Activated T-helper 9 cell treated with anti-CD3 and anti-CD28 coated beads, Interleukin-2, amount 50 U/mL, for 16 hours (primary cell): ENCODE measurements at regions not wholly inside any gene's neighbourhood (a gene's known extent, or its start where the extent isn't known, plus 50 kb on each side); places are given as distances from the start of the nearest gene placed in this dataset.

Experiments
- DNase-seq: peaks from one replicate; pipeline ENCODE4 v3.0.0-alpha.2; 2020; ENCODE audit warnings: low read depth

DNA sequence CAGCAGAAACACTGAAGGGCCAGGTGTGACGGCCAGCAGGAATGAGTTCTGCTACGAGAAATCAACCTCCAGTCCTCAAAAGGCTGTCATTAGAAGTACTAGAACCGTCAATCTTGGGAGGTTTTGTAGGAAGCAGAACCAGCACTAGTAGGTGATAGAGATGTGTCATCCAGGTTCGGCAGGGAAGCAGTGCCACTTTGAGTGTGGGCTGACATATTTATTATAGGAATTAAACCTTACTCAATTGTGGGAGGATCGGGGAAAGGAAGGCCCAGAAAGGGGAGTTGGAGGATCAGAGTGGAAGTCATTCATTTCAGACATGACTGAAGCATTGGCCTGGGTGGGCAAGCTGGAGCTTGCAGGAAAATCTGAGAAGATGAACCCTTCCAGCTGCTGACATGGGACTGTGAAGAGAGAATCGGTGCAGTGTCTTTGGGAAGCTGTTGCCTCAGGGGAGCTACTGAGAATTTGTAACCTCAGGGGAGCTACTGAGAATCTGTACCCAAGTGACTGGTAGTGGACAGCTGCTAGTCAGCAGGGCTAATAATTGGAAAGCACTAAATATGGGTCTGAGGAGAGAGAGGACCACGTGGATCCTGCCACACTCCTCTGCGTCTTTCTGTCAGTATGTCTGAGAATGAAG lies 177.4 kb downstream of the SPRY1 start:
- DNase-seq = no peak

DNA sequence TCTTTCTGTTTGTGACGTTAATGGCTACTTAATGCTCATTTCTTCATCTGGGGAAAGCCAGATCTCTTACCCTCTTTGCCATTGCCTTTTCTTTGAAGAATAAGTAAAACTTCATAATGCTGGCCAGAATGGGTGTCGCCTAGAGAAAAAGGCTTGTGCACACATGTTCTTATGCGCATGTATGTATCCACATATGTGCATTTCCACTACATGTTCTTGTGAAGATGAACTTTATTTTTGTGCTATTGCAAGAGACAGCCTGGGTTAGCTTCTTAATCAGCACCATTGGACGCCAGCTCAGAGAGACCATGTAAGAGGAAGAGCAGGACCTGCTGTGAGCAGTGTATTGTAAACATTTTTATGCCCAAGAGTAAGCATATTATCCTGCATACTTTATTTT lies 178.7 kb downstream of the SPRY1 start:
- no peak for DNase-seq

DNA sequence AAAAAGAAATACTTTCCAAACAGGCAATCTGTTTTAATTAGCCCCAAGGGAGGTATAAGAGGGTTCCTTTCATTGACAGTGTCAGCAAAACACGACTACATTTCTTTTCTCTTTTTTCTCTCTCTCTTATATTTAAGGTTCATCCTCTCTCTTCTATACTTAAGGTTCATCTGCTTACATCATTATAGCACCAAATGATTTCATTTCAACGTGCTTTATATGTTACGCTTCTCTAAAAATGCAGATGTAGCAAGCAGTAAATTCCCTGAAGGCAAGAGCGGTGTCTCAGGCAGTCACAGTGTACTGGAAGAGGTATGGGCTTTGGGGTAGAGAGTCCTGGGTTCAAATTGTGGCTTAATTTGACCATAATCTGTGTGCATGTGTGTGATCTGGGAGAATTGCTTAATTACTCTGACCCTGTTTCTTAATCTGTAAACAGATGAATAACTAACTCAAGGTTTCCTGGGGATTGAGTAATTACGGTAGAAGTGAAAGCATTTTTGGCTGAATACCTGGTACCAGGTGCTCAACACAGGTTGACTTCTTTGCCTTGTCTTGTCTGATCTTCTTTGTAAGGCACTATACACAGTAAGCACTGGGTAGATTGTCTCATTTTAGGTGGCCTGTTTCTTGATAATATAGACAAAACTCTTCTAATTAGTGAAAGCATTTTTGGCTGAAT lies 180.8 kb downstream of the SPRY1 start:
- no peak for DNase-seq

DNA sequence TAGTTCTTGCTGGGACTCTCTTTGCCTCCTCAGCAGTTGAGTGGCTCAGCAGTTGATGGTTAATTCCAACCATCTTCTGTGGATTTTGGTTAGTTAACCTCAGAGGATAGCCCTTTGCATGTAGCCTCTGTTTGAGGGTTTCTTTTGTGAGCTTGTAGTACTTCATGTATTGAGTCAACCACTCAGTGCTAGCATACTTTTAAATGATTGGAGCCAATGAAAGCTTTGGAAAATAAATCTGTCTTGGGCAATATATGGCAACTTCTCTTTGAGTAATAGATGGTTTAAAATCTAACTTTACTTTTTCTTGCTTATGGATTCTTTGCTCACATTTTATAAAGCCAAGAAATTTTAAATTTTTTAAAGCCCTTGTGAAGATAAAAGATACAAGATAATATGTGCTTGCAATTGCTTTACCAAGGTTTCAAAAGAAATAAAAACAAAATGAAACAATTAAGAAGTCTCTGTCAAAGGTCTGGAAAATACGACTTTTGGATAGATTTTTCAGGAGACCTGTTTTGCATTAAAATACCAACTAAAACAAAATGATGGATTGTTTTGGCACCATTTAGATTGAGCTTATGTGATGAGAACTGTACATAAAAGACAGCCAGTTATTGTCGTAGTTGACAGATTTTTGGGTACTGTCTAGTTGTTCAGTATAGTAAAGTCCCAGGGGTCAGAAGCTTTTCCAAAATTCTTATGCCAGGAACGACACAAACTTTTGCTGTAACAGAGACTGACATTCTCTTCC lies 181.9 kb downstream of the SPRY1 start:
- no peak for DNase-seq

DNA sequence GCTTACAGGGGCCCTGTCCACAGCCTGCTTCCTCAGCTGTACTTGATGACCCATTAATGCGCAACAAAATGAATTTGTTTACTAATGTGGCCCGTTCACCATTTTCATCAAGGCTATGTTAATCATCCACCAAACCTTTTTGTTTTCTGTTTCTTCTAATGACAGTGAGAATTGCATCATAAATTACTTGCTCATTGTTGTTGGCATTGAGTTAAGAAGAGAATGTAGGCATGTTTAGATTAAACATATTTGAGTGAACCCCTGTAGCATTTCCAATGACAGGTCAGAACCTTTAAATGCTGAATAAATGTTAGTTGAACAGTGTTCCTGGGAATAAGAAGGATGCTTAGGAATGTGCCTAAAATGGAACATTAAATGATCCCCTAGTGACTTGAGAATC lies 183.4 kb downstream of the SPRY1 start:
- no peak for DNase-seq

DNA sequence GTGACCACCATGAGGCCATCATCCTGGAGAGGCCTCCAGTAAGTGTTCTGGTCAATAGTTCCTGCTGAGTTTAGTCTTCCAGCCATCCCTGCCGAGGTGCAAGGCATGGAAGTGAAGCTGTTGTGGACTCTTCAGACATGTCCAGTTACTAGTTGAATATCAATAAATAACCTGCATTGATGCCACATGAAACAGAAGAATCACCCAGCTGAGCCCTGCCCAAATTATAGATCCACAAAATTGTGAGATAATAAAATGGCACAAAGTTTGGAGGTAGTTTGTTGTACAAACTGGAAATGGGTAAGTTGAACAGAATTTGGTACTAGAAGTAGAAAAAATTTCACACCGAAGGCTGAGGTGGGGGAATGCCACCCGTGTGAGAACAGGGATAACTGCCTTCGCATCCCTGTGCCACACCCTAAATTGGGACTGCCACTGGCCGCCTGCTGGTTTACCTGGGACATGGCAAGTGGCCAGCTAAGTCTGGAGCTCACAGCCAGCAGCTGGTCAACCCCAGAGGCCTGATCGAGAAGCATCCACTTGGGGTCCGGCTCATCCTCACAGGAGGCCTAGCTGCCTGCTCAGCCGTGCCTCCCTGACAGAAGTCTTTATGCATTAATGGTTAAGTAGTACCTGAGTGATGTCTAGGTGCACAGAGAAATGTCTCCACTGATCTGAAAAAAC lies 184.5 kb downstream of the SPRY1 start:
- no peak for DNase-seq

DNA sequence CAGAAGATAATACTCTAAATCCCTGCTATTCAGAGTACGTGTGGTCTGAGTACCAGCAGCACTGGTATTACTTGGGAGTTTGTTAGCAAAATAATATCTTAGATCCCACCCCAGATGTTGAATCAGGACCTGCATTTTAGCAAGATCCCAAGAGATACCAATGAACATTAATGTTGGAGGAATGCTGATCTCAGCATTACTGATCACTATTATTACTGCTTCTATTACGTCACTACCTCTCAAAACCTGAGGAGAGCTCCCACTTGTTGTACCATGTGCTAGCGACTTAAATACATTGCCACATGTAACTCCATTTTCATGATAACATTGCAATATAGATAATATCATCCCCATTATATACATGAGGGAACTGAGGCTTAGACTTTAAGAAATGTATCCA lies 185.2 kb downstream of the SPRY1 start:
- DNase-seq = no peak

DNA sequence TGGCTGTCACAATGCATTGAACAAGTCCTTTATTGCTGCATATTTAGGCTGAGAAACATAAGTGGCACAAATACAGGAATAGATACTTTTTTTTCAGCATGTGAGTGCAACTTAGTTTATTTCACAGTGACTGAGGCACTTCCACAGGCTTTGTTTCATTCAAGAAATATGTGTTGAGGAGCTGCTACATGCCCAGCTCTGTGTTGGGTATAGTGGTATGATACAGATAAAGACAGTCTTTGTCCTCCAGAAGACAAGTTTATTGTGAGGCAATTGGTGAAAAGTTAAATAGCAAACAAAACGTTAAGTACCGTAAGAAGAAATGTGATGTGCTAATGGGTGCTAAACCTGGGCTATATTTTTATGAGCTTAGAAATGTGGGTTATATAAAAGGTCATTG lies 186.4 kb downstream of the SPRY1 start:
- DNase-seq = no peak

DNA sequence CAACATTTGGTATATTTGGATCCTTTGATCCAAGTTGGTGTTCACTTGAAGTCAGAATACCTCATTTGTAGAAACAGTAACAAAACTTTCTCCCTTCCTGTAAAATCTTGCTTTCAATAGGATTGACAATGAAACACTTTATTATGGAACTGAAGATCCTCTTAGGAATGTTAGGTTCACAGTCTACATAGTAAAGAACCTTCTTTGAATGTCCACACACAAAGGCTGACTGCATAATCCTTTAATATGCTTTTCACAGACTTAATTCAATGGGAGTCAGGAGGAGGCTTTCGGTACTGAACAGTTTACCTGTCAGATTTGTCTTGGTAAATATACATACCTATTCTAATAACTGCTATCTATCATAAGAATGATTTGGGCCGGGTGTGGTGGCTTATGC lies 188.5 kb downstream of the SPRY1 start:
- no peak for DNase-seq

DNA sequence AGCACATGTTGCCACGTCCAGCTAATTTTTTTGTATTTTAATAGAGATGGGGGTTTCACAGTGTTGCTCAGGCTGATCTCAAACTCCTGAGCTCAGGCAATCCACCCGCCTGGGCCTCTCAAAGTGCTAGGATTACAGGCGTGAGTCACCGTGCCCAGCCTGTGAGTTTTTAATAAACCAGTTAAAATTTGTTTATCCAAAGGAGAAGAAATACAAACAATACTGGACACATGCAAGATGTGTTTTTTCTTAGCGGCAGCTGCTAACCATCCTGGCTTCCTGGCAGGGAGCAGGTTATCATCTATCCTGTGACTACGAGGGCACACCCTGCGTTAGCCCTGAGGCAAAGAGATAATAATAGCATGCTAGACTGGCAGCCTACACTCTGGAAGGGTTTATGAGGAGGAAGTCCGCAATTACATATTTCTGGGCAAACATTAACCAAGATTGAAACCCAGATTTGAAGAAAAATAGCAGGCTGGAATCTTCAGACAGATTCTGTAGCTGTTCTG lies 191.4 kb downstream of the SPRY1 start:
- DNase-seq = no peak

DNA sequence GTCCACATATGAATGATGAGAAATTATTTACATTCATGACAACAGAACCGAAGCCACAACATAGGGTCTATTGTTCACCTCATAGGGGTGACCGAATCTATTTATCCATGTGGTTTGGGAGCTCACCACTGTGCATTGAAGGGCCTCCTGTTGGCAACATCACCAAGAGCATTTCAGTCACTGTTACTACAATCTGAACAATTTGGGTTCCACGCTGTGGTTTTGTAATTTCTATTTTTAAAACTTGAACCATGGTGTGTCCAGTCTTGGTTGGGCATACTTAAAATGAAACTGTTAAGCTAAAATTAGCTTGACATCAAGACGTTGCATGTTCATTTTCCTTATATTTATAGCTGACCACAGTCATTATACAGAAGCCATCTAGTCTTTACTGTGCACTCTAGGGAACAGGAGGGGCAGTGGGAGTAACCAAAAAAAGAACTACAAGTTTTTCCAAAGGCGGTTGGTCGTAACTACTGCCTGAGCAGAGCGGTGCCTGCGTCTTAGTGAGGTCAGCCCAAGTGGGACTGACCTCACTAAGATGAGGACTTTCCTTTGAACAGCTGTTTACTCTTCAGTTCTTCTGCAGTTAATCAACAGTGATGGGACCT lies 192.1 kb downstream of the SPRY1 start:
- DNase-seq = no peak

DNA sequence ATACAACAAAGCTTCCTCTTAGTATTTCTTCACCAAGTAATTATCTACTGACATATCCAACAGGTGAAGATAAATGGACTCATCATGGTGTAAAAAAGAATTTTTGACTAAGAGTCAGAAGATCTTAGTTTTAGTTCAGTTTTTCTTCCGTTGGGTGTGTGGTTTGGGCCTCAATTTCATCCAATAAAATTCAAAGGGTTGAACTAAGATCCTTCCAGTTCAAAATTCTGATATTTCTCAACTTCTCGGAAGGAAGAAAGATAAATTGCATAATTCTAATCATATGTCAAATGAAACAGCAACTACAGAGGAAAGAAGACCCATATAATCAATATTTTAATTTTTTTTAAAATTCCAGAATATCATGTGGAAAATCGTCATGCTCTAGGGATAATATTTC lies 192.7 kb downstream of the SPRY1 start:
- DNase-seq = no peak

DNA sequence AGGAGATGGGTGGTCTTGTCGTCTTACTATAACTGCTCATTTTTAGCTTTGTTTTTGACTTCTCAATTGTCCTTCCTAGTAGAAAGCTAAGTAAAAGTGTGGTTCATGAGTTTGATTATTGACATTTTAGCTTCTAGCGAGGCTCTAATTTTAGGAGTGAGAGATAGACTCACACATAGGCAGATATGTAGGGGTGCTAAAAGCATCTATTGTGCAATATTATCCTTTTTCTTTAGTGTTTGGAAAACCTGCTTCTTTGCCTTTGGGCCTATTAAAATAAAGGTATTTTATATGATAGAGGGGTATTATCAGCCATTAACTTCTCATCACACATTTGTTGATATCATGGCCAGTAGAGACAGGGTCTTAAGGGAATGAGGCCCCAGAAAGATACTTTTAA lies 195.3 kb downstream of the SPRY1 start:
- DNase-seq = no peak

DNA sequence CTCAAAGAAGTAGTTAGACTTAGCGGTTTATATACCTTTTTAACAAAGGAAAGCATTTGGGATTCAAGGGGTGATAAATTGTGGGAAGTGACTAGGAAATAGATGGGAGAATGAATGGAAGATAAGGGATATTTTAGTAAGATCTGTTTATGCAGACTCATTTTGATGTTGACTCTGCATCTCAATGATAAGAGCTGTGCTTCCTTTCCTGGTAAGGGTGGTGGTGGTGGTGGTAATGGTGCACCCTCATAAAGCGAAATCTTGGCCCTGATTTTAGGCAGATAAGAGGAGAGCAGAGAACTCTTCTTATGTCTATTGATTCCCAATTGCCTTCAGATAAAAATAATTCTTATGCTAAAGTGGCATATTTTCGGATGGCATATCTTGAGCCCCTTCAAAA lies 197.1 kb downstream of the SPRY1 start:
- no peak for DNase-seq

DNA sequence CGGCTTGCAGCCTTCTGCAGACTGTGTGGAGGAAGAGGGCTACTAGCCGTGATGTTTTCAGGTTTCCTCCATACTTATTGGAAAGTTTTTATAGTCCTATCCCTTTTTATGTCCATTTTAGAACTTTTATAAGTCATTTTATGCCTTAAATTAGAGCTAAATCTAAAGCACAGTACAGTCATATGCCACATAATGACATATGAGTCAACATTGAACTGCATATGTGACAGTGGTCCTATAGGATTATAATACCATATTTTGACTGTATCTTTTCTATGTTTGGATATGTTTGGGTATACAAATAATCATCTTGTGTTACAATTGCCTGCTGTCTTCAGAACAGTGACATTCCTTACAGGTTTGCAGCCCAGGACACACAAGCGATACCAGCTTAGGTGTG lies 200.2 kb downstream of the SPRY1 start:
- DNase-seq = no peak

DNA sequence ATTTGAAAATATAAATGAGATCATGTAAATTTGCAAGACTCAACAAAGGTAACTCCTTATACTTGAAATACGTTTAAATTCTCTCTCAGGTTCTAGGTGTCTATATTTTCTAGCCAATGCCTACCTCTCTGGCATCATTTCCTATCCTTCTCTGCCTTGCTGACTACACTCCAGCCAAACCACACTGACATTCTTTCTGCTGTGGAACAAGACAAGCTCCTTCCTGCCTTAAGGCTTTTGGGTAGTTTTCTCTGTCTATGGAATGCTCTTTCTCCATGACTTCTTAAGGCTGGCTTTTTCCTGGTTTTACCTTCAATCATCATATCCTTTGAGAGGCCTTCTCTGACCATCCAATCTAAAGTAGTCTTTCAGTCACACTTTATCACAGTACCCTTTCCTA lies 201.0 kb downstream of the SPRY1 start:
- DNase-seq = no peak

DNA sequence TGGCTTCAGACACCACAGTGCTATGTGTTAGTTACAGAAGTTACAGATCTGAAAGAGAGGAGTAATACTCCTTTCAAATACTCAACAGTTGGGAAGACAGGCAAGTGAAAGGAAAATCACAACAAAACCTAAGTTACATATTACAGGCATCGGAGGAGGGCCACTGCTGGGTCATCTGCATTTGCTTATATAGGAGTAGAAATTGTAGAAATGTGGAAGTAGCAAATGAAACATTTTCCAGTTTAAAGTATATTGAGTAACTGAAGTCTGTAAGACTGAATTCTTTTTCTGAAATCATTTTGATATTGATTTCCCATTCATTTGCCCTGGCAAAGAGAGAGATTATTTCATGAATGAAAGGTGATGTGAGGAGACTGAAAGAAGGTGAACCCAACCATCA lies 201.7 kb downstream of the SPRY1 start:
- DNase-seq = no peak

DNA sequence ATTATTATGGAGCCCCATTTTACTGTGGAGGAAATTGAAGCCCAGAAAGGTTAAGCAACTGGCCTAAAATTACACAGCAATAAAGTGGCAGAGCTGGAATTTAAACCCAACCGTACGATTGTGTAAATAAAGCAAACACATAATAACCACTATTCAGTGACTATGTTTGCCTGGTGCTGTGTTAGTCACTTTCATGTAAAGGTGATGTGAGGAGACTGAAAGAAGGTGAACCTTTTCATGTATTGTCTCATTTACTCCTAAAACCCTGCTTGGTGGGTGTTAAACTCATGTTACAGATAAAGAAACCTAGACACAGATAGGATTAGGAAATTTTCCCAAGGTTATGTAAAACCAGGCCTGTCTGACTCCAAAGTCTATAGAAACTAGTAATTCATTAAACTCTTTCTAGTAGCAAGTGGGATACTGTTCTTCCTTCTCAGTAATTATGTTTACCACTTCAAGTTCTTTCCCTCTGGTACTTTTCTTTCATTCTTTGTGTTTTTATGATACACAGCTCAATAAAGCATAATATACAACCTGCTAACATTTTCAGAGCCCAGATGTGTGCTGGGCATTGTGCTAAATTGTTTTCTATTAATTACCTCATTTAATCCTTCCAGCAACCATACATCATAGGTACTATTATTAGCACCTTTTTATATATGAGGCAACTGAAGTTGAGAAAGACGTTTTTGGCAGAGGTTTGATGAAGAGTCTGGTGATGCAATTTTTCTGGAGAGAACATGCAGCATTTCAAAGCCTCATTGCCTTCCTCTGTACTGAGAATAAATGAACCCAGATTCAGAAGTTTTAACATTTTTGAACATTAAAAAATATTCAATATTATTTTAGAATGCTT lies 202.7 kb downstream of the SPRY1 start:
- no peak for DNase-seq

DNA sequence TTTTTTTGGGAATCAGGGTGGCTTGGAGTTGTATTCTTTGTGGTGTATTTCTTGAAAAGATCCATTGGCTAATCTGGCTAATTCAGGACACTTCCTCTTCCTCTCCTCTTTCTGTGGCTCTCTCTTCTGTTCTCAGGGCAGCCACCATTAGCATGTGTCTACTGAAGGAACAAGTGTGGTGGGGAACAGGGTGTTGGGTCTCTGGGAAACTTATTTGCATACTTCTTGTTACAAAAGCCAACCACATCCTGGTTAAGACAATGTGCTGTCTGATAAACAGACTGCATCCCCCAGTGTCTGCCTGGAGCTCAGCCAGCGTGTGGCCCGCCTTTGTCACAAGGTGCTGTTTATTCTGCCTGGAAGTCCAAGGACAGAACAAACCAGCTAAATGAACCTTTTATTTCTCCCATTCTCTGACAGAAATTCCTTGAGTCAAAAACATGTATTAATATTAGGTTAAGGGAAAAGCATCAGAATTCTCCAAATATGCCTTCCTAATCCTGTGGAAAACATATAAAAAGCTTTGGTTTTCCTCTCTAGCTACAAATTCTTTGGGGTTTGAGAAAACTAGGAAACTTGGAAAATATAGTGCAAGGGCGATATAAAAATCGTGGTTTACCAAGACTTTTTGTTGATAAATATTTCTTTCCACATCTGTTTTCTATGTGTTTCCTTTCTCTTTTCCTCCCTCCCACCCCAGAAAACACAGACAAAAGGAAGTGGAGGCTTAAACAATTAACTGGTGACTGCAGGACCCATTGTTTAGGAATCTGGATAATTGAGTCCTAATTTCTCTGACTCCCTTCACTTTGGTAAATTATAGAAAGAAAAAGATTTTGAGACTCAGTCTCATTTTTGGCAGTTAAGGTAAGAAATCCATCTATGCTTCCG lies 203.6 kb downstream of the SPRY1 start:
- peak; percentile 5 for DNase-seq
